Mesothelial cell of epicardium (in vitro differentiated cells): ENCODE measurements at regions not wholly inside any gene's neighbourhood (a gene's known extent, or its start where the extent isn't known, plus 50 kb on each side); places are given as distances from the start of the nearest gene placed in this dataset.
"Not testable (repeated sequence)": the region's sequence is repeated elsewhere in the genome, so short reads cannot be mapped to it uniquely, and the experiment has no call there.

ENCODE experiments used
- DNase-seq, 2 experiments: peaks; one replicate each; pipeline ENCODE4 v3.0.0; 2021; ENCODE audit warnings: low spot score in 2 of 2; ENCODE audit not compliant: unreplicated experiment in 2 of 2
- H3K27ac Mint-ChIP-seq: 2 replicates; pipeline ENCODE4 v1.8.0; 2021; ENCODE audit warnings: mixed read lengths
- H3K27me3 Mint-ChIP-seq: 2 replicates; pipeline ENCODE4 v1.8.0; 2021; ENCODE audit warnings: low read depth, mixed read lengths
- H3K36me3 Mint-ChIP-seq: 2 replicates; pipeline ENCODE4 v1.8.0; 2021; ENCODE audit warnings: mixed read lengths
- H3K4me1 Mint-ChIP-seq: 2 replicates; pipeline ENCODE4 v1.8.0; 2021; ENCODE audit warnings: mixed read lengths
- H3K4me3 Mint-ChIP-seq: 2 replicates; pipeline ENCODE4 v1.8.0; 2021; ENCODE audit warnings: mild to moderate bottlenecking, moderate library complexity, mixed read lengths
- H3K9me3 Mint-ChIP-seq: 2 replicates; pipeline ENCODE4 v1.8.0; 2021; ENCODE audit warnings: mixed read lengths
- TF ChIP-seq, protein P1 (sequence below): fragments of 200-600 bp; sonication (generic); IDR thresholded peaks from one replicate; pipeline ENCODE4 v1.5.0; 2021; ENCODE audit warnings: antibody characterized with exemption; ENCODE audit not compliant: unreplicated experiment

DNA sequence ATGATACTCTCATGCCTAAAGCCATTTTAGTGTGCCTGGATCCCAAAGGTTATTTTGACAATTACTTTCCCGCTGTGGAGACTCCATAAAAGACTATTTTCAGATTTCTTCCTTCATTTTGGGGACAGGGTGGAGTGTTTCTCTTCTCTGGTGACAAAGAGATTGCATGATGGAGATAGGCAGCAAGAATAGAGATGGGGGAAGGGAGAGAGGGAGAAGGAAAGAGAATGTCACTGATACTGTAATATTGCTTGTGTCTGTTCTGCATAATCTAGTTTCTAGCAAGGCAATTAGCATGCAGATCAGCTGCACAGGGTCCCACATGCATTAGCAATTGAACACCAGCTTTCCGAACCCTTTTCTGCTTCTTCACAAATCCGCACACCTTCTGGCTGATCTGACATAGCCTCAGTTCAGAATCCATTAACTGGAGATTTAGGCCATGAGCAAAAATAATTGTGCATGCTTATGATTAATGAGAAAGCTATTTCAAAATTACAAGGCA lies 222.4 kb downstream of the OXSM start:
- H3K27ac Mint-ChIP-seq = no peak overlapping the region
- H3K9me3 Mint-ChIP-seq = no peaks in the 10 kb centered on the region
- no peaks in the 10 kb centered on the region for H3K27me3 Mint-ChIP-seq
- no peak overlapping the region for H3K4me3 Mint-ChIP-seq
- TF ChIP-seq, protein P1, sequence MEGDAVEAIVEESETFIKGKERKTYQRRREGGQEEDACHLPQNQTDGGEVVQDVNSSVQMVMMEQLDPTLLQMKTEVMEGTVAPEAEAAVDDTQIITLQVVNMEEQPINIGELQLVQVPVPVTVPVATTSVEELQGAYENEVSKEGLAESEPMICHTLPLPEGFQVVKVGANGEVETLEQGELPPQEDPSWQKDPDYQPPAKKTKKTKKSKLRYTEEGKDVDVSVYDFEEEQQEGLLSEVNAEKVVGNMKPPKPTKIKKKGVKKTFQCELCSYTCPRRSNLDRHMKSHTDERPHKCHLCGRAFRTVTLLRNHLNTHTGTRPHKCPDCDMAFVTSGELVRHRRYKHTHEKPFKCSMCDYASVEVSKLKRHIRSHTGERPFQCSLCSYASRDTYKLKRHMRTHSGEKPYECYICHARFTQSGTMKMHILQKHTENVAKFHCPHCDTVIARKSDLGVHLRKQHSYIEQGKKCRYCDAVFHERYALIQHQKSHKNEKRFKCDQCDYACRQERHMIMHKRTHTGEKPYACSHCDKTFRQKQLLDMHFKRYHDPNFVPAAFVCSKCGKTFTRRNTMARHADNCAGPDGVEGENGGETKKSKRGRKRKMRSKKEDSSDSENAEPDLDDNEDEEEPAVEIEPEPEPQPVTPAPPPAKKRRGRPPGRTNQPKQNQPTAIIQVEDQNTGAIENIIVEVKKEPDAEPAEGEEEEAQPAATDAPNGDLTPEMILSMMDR = no peak
- DNase-seq = no peak
- H3K4me1 Mint-ChIP-seq = peaks cover 14% of the 10 kb centered on the region
- H3K36me3 Mint-ChIP-seq = no peaks in the 10 kb centered on the region

DNA sequence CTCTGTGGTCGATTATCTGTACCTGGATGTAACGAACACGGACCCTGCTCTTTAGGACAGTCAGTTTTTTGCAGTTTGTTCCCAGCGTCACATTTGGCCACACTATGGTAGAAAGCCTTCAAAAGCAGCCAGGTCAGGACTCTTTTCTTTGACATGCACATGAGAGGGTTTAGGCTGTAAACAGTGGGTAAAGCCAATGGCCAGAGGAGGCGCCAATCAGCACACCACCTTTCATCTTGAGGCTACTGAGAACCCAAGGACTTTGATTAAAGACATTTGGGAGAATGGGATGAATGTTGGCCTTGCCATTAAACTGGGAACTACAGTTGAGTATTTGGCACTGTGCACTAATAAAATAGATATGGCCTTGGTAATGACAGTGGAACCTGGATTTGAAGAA lies 225.9 kb downstream of the OXSM start:
- H3K4me1 Mint-ChIP-seq = peaks cover 11% of the 10 kb centered on the region
- H3K27me3 Mint-ChIP-seq = no peaks in the 10 kb centered on the region
- H3K36me3 Mint-ChIP-seq = no peaks in the 10 kb centered on the region
- no peak overlapping the region for H3K4me3 Mint-ChIP-seq
- TF ChIP-seq, protein P1 = no peak
- no peak overlapping the region for H3K27ac Mint-ChIP-seq
- H3K9me3 Mint-ChIP-seq = no peaks in the 10 kb centered on the region
- no peak for DNase-seq

DNA sequence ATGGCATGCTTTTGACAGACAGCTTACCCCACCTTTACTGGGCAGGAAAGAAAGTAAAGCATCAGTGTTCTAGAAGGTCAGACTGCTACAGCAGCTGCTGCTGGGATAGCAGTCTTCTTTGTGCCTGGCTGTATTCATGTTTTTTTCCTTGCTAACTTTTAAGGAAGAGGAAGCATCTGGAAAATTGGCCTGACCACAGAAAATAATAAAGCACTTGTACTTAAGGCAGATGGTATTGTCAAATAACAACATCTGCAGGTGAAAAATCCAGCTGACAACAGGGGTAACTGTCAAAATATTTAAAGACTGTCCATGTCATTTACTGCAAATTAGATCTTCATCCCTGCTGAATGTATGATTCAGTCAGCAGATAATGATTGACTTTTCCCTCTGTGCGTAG lies 229.0 kb downstream of the OXSM start:
- Mint-ChIP-seq H3K9me3 (peaks cover 25% of the 10 kb centered on the region), H3K4me1 (no peaks in the 10 kb centered on the region), H3K27ac (no peak overlapping the region), H3K4me3 (no peak overlapping the region), H3K27me3 (no peaks in the 10 kb centered on the region), H3K36me3 (no peaks in the 10 kb centered on the region)
- TF ChIP-seq, protein P1 = no peak
- no peak for DNase-seq

DNA sequence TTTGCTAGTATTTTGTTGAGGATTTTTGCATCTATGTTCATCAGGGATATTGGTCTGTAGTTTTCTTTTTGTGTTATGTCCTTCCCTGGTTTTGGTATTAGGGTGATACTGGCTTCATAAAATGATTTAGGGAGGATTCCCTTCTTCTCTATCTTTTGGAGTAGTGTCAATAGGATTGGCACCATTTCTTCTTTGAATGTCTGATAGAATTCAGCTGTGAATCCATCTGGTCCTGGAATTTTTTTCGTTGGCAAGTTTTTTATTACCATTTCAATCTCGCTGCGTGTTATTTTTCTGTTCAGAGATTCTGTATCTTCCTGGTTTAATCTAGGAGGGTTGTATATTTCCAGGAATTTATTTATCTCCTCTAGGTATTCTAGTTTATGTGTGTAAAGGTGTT lies 234.3 kb downstream of the OXSM start:
- H3K4me3 Mint-ChIP-seq, H3K4me1 Mint-ChIP-seq, H3K36me3 Mint-ChIP-seq, H3K27ac Mint-ChIP-seq, H3K27me3 Mint-ChIP-seq, DNase-seq: not testable (repeated sequence)
- peaks cover 47% of the 10 kb centered on the region for H3K9me3 Mint-ChIP-seq

DNA sequence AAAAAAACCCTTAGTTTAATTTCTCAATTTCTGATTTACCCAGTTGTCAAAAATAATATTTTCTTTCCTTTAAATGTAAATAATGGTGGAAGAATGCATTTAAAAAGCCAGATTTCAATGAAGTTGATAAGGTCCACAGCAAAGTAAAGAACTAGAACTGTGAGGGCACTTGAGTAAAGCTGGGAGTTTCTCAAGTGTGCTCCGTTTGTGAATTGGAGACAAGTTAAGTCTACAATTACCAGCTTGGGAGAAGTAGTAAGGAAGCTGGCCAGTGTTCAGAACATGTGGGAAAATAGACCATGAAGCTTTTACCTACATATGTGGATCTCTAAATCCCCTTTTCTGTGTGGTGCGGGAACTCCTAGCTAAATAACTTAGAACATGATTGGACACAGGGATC lies 239.4 kb downstream of the OXSM start:
- DNase-seq = no peak
- Mint-ChIP-seq H3K9me3 (peaks cover 23% of the 10 kb centered on the region), H3K4me1 (no peaks in the 10 kb centered on the region), H3K27me3 (no peaks in the 10 kb centered on the region), H3K27ac (no peak overlapping the region), H3K36me3 (peaks cover 6% of the 10 kb centered on the region), H3K4me3 (no peak overlapping the region)
- TF ChIP-seq, protein P1 = no peak

DNA sequence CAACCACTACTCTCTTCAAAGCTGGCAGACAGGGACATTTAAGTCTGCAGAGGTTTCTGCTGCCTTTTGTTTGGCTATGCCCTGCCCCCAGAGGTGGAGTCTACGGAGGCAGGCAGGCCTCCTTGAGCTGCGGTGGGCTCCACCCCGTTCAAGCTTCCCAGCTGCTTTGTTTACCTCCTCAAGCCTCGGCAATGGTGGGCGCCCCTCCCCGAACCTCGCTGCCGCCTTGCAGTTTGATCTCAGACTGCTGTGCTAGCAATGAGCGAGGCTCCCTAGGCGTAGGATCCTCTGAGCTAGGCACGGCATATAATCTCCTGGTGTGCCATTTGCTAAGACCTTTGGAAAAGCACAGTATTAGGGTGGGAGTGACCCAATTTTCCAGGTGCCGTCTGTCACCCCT lies 252.2 kb downstream of the OXSM start:
- not testable (repeated sequence) for H3K36me3 Mint-ChIP-seq, H3K27ac Mint-ChIP-seq, H3K27me3 Mint-ChIP-seq, H3K4me1 Mint-ChIP-seq, H3K4me3 Mint-ChIP-seq, DNase-seq
- H3K9me3 Mint-ChIP-seq = peaks cover 44% of the 10 kb centered on the region

DNA sequence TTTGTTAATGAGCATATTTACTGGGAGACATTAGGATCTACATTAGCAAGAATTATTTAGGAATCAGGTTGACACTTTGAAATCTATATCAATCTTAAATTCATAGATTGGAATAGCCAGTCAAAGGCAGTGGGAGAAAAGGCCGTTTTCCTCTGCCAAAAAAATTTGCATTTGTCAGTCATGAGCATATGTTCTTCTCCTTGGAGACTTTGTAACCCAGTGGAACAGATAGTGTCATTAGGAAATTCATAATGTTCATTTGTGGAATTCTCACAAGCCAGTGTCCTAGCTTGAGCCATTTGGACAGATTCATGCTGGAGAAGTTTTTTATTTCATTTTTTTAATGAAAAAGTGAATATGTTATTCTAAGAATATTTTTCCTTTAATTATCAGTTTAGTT lies 260.1 kb downstream of the OXSM start:
- TF ChIP-seq, protein P1 = no peak
- H3K4me3 Mint-ChIP-seq = no peak overlapping the region
- H3K9me3 Mint-ChIP-seq = peaks cover 5% of the 10 kb centered on the region
- no peaks in the 10 kb centered on the region for H3K4me1 Mint-ChIP-seq
- DNase-seq = no peak
- H3K36me3 Mint-ChIP-seq = no peaks in the 10 kb centered on the region
- no peaks in the 10 kb centered on the region for H3K27me3 Mint-ChIP-seq
- H3K27ac Mint-ChIP-seq = no peak overlapping the region
